IPS-20b (cell line): ENCODE measurements at regions not wholly inside any gene's neighbourhood (a gene's known extent, or its start where the extent isn't known, plus 50 kb on each side); places are given as distances from the start of the nearest gene placed in this dataset.

Source experiments
- H3K27ac ChIP-seq: one replicate; pipeline ENCODE4 v1.5.1; 2013; ENCODE audit warnings: low read length
- H3K27me3 ChIP-seq: 2 replicates; pipeline ENCODE4 v1.6.1; 2013; ENCODE audit warnings: mild to moderate bottlenecking, low read length, inconsistent platforms; ENCODE audit not compliant: insufficient read depth
- H3K36me3 ChIP-seq: 2 replicates; pipeline ENCODE4 v1.6.1; 2013; ENCODE audit warnings: low read depth, mild to moderate bottlenecking, inconsistent platforms, low read length, moderate library complexity; ENCODE audit not compliant: insufficient read depth
- H3K4me1 ChIP-seq: 2 replicates; pipeline ENCODE4 v1.6.1; 2013; ENCODE audit warnings: mild to moderate bottlenecking, control low read depth, inconsistent platforms, low read length, moderate library complexity; ENCODE audit not compliant: insufficient read depth
- H3K4me3 ChIP-seq: 2 replicates; pipeline ENCODE4 v1.5.1; 2013; ENCODE audit warnings: mild to moderate bottlenecking, low read length, inconsistent platforms
- H3K9ac ChIP-seq: 2 replicates; pipeline ENCODE4 v1.6.1; 2013; ENCODE audit warnings: low read depth, mild to moderate bottlenecking, inconsistent platforms, low read length, moderate library complexity
- H3K9me3 ChIP-seq: 2 replicates; pipeline ENCODE4 v1.6.1; 2013; ENCODE audit warnings: mild to moderate bottlenecking, low read depth, low read length, inconsistent platforms; ENCODE audit not compliant: insufficient read depth

- H3K27ac ChIP-seq: no peak overlapping the region
- H3K4me3 ChIP-seq: no peak overlapping the region
- H3K36me3 ChIP-seq: no peaks in the 10 kb centered on the region
- no peak overlapping the region for H3K9ac ChIP-seq
- no peaks in the 10 kb centered on the region for H3K27me3 ChIP-seq
- peaks cover 32% of the 10 kb centered on the region for H3K4me1 ChIP-seq
- H3K9me3 ChIP-seq: no peaks in the 10 kb centered on the region
Observed at GRCh38 chr3:182182531-182182968, 470.8 kb downstream of the SOX2 start.

GRCh38 chr3:182183716-182184430 is 472.1 kb downstream of the SOX2 start:
- no peak overlapping the region for H3K9ac ChIP-seq
- no peaks in the 10 kb centered on the region for H3K27me3 ChIP-seq
- H3K36me3 ChIP-seq: no peaks in the 10 kb centered on the region
- no peak overlapping the region for H3K27ac ChIP-seq
- 0 out of 2 replicates have a peak overlapping the region, but pooled peaks have one; percentile 6 for H3K4me3 ChIP-seq
- H3K4me1 ChIP-seq: peaks cover 32% of the 10 kb centered on the region
- no peaks in the 10 kb centered on the region for H3K9me3 ChIP-seq

DNA sequence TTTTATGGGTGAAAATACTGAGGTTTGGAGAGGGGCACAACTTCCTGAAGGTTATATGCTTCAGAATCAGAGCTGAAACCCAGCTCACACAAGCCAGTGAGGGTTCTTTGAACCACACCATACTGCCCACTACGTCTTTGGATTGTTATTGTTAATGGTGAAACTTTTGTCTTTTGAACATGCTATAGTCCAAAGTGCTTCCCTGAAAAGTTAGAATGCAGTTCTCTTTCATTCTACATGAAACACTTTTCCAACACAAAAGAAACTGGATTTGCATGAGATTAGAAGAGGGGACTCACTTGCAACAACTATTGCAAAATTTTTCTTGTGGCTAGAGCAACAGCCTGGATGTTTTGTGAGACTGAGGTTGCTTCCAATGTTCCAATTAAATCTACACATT is 473.6 kb downstream of the SOX2 start:
- no peaks in the 10 kb centered on the region for H3K9me3 ChIP-seq
- no peaks in the 10 kb centered on the region for H3K36me3 ChIP-seq
- H3K9ac ChIP-seq: no peak overlapping the region
- no peak overlapping the region for H3K4me3 ChIP-seq
- H3K27me3 ChIP-seq: no peaks in the 10 kb centered on the region
- no peak overlapping the region for H3K27ac ChIP-seq
- peaks cover 28% of the 10 kb centered on the region for H3K4me1 ChIP-seq

DNA sequence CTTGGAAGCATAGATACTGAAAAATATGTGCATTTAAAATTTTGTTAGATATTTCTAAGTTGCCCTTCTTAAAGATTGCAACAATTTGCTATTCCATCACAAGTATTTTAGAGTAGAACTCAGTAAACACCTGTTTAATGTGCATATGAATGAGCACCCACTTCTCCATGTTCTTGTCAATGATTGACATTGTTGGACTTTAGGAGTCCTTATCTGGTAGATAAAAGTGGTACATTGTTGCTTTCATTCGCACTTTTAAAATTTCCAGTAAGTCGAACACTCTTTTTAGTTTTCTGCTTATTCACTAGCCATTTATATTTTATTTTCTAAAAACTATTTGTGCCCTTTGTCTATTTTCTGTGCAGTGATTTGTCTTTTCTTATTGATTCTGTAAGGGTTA is 478.3 kb downstream of the SOX2 start:
- Histone ChIP-seq H3K9ac (no peak overlapping the region), H3K4me1 (peaks cover 12% of the 10 kb centered on the region; the same call in 1 of the 2 replicates), H3K27ac (no peak overlapping the region), H3K36me3 (no peaks in the 10 kb centered on the region), H3K4me3 (no peak overlapping the region), H3K9me3 (no peaks in the 10 kb centered on the region), H3K27me3 (no peaks in the 10 kb centered on the region)

- peaks cover 14% of the 10 kb centered on the region; the same call in 1 of the 2 replicates for H3K4me1 ChIP-seq
- H3K9me3 ChIP-seq: no peaks in the 10 kb centered on the region
- no peaks in the 10 kb centered on the region for H3K36me3 ChIP-seq
- no peak overlapping the region for H3K27ac ChIP-seq
- no peak overlapping the region for H3K9ac ChIP-seq
- no peaks in the 10 kb centered on the region for H3K27me3 ChIP-seq
- H3K4me3 ChIP-seq: no peak overlapping the region
Observed at GRCh38 chr3:182198345-182198744, 486.6 kb downstream of the SOX2 start.

- H3K9ac ChIP-seq: no peak overlapping the region
- no peak overlapping the region for H3K27ac ChIP-seq
- no peaks in the 10 kb centered on the region for H3K9me3 ChIP-seq
- no peaks in the 10 kb centered on the region for H3K27me3 ChIP-seq
- peaks cover 9% of the 10 kb centered on the region; the same call in 1 of the 2 replicates for H3K4me1 ChIP-seq
- H3K4me3 ChIP-seq: 0 out of 2 replicates have a peak overlapping the region, but pooled peaks have one; percentile 1
- H3K36me3 ChIP-seq: no peaks in the 10 kb centered on the region
Observed at GRCh38 chr3:182201456-182202168, 489.9 kb downstream of the SOX2 start.

DNA sequence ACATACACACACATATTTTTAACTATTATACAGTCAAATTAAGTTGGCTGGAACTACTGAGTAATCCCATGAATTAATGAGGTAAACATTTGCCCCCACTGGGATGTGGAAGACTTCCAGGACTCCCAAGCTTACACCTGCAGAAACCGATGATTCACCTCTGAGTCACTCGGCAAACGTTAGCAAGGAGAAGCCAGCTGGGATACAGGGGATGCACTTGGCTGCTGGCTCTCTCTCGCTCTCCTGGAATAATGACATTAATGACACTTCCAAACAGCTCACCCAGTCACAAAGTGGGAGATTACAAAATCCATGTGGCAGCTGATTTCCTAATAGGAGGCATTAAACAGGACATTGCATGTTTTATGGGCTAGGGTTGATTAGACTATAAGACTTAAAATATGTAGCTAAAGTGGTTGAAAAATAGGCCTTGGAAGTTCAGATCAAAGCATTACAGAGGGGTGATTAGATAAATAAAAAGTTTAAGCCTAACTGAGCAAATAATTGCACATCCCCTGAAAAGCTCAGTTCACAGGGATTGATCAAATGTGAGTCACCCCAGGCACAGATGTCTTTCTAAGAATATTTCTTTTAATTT is 500.9 kb downstream of the SOX2 start:
- no peaks in the 10 kb centered on the region for H3K27me3 ChIP-seq
- no peak overlapping the region for H3K27ac ChIP-seq
- H3K4me1 ChIP-seq: peaks cover 6% of the 10 kb centered on the region; the same call in 1 of the 2 replicates
- no peak overlapping the region for H3K9ac ChIP-seq
- H3K9me3 ChIP-seq: no peaks in the 10 kb centered on the region
- H3K36me3 ChIP-seq: no peaks in the 10 kb centered on the region
- no peak overlapping the region for H3K4me3 ChIP-seq

DNA sequence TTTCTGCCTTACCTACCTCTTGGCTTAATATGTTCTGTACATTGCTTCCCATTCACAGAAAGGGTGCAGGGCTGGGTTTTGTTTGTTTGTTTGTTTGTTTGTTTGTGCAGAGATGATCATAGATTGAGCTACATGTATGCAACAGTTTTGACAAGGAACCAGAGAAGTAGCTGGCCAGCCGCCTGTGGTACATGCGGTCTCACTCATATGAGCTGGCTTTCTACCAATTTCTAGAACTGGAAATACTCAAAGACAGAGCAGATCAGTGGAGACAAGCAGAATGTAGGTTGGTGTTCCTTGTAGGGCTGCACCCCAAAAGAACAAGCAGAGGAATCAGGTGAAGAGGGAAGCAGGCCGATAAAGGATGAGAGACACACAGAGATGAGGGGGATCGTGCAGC is 502.7 kb downstream of the SOX2 start:
- Histone ChIP-seq H3K36me3 (no peaks in the 10 kb centered on the region), H3K4me3 (no peak overlapping the region), H3K27ac (no peak overlapping the region), H3K9ac (no peak overlapping the region), H3K9me3 (no peaks in the 10 kb centered on the region), H3K27me3 (no peaks in the 10 kb centered on the region), H3K4me1 (peaks cover 6% of the 10 kb centered on the region; the same call in 1 of the 2 replicates)

- Histone ChIP-seq H3K4me3 (no peak overlapping the region), H3K27me3 (no peaks in the 10 kb centered on the region), H3K36me3 (no peaks in the 10 kb centered on the region), H3K9me3 (no peaks in the 10 kb centered on the region), H3K4me1 (peaks cover 15% of the 10 kb centered on the region; the same call in 1 of the 2 replicates), H3K9ac (no peak overlapping the region), H3K27ac (no peak overlapping the region)
Observed at GRCh38 chr3:182215881-182216280, 504.2 kb downstream of the SOX2 start.

DNA sequence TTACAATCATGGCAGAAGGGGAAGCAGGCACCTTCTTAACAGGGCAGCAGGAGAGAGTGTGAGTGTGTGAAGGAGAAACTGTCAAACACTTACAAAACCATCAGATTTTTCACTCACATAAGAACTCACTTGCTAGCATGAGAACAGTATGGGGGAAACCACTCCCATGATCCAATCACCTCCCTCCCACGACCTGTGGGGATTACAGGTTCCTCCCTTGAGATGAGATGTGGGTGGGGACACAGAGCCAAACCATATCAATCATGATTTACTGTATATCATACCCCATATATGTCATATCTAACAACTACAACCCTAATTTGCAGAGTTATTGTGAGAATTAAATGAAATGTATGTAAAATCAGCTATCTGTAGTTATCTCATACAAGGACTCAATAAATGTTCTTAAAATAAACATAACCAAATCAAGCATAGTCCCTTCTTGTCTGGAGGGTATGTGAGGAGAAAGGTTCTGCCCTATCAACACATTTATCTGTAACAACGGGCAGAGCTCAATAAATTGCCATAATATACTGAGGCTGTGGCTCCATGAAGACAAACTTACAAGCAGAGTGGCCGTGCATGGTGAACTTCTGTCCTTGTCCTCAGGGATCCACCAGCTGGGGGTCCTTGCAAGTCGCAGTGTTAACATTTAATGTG is 504.7 kb downstream of the SOX2 start:
- H3K27me3 ChIP-seq: no peaks in the 10 kb centered on the region

GRCh38 chr3:182220013-182220412 is 508.3 kb downstream of the SOX2 start:
- Histone ChIP-seq H3K4me3 (no peak overlapping the region), H3K27me3 (no peaks in the 10 kb centered on the region), H3K27ac (no peak overlapping the region), H3K4me1 (peaks cover 9% of the 10 kb centered on the region; the same call in 1 of the 2 replicates), H3K9ac (no peak overlapping the region), H3K36me3 (no peaks in the 10 kb centered on the region), H3K9me3 (0 out of 2 replicates have a peak, but pooled peaks cover 2% of the 10 kb centered on the region)

More for the DNA sequence above, 504.7 kb downstream of the SOX2 start:
- Histone ChIP-seq H3K4me1 (peaks cover 15% of the 10 kb centered on the region; the same call in 1 of the 2 replicates), H3K27ac (no peak overlapping the region), H3K4me3 (no peak overlapping the region), H3K9me3 (no peaks in the 10 kb centered on the region), H3K36me3 (no peaks in the 10 kb centered on the region), H3K9ac (no peak overlapping the region)
